ENCODE measurements at regions not wholly inside any gene's neighbourhood (a gene's known extent, or its start where the extent isn't known, plus 50 kb on each side); places are given as distances from the start of the nearest gene placed in this dataset.

DNA sequence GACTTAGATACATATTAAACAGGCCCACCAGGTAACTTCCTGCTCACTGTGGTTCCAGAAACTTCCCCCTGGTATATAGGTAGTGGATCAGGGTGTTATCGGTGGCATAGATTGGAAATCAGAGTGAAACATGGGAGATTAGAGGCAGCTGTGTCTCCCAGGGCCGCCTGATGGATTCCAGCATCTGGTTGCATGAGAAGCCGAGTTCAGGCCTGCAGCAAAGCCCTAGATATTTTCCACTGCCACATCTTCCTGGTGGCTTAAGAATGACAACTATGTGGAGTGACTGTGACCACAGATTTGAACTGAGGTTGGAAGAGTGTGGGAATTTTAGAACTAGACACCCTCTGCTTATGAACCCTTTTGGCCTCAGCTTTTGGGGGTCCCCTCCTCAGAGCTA lies 184.8 kb upstream of the NTF3 start:
- no peak for TF ChIP-seq GATA2 (IDR thresholded peaks at IDR 0.05; ENCODE audit: low read depth, low read length)
- no peak for TF ChIP-seq GATA3 (IDR thresholded peaks at IDR 0.05; ENCODE audit: low read depth, low read length)
